ENCODE measurements at regions not wholly inside any gene's neighbourhood (a gene's known extent, or its start where the extent isn't known, plus 50 kb on each side); places are given as distances from the start of the nearest gene placed in this dataset.
A peak's percentile ranks its signal among the peaks of the same experiment; 100 is the strongest.

GRCh38 chr17:53924530-53925455 is 102.1 kb downstream of the KIF2B start:
- no peaks in the 10 kb centered on the region for H3K79me2 ChIP-seq (ENCODE audit: insufficient read depth, low read length)
- H3K27me3 ChIP-seq (ENCODE audit: insufficient read depth, low read length): no peaks in the 10 kb centered on the region
- no peak for DNase-seq (ENCODE audit: low read depth, low spot score)
- no peak overlapping the region for H3K9ac ChIP-seq (ENCODE audit: low read length)
- ChIA-PET RAD21 (ENCODE audit: low non-redundant PET in 1 of 2, low total read pairs in 2 of 2, uncharacterized antibody in 2 of 2, unreplicated experiment in 2 of 2) (no interaction called here), POLR2A (no interaction called here), CTCF (no interaction called here)
- BruUV-seq (replicated peaks): no TSS peak
- H3K36me3 ChIP-seq (ENCODE audit: control insufficient read depth in 1 of 2, insufficient read depth in 2 of 2, low read length in 2 of 2): no peaks in the 10 kb centered on the region; a peak in 1 of 4 replicates
- no peaks in the 10 kb centered on the region for H4K20me1 ChIP-seq (ENCODE audit: insufficient read depth)
- intact Hi-C loops (cut with micrococcal nuclease): no loop called here
- H3K9me2 ChIP-seq (ENCODE audit: insufficient read depth): no peaks in the 10 kb centered on the region
- no peak overlapping the region for H3K4me3 ChIP-seq (replicated peaks in 1 of 2; ENCODE audit: low read depth in 1 of 2, low read length in 2 of 2)
- peaks cover 36 to 42% of the 10 kb centered on the region in 2 experiments; a peak in 2 of 4 replicates for H3K9me3 ChIP-seq (ENCODE audit: control insufficient read depth in 1 of 2, insufficient read depth in 1 of 2, low read depth in 1 of 2, low read length in 2 of 2)
- H3K4me1 ChIP-seq (ENCODE audit: control insufficient read depth in 1 of 2, insufficient read depth in 2 of 2, low read length in 2 of 2): no peaks in the 10 kb centered on the region
- no peak overlapping the region for H3K27ac ChIP-seq (ENCODE audit: low read depth, low read length)
- H2AFZ ChIP-seq (ENCODE audit: low read depth, low read length, poor library complexity, severe bottlenecking): no peak overlapping the region
- TF ChIP-seq TCF7L2 (IDR thresholded peaks at IDR 0.05; ENCODE audit: borderline replicate concordance, extremely low read depth, insufficient read depth, insufficient read length) (peak; percentile 72), ELF1 (IDR thresholded peaks at IDR 0.05; ENCODE audit: borderline replicate concordance, low read depth) (no peak)
- no peak for ATAC-seq
- H3K4me2 ChIP-seq (ENCODE audit: low read length): no peak overlapping the region

GRCh38 chr17:53932386-53932785 is 109.7 kb downstream of the KIF2B start:
- Histone ChIP-seq H3K9me2 (ENCODE audit: insufficient read depth) (no peaks in the 10 kb centered on the region), H3K27ac (ENCODE audit: low read depth, low read length) (no peak overlapping the region), H2AFZ (ENCODE audit: low read depth, low read length, poor library complexity, severe bottlenecking) (no peak overlapping the region), H3K9me3 (ENCODE audit: control insufficient read depth in 1 of 2, insufficient read depth in 1 of 2, low read depth in 1 of 2, low read length in 2 of 2) (peaks cover 45 to 55% of the 10 kb centered on the region in 2 experiments; a peak in 3 of 4 replicates), H3K4me1 (ENCODE audit: control insufficient read depth in 1 of 2, insufficient read depth in 2 of 2, low read length in 2 of 2) (no peaks in the 10 kb centered on the region), H4K20me1 (ENCODE audit: insufficient read depth) (no peaks in the 10 kb centered on the region), H3K9ac (ENCODE audit: low read length) (no peak overlapping the region), H3K4me2 (ENCODE audit: low read length) (no peak overlapping the region), H3K79me2 (ENCODE audit: insufficient read depth, low read length) (no peaks in the 10 kb centered on the region), H3K36me3 (ENCODE audit: control insufficient read depth in 1 of 2, insufficient read depth in 2 of 2, low read length in 2 of 2) (no peaks in the 10 kb centered on the region), H3K27me3 (ENCODE audit: insufficient read depth, low read length) (no peaks in the 10 kb centered on the region), H3K4me3 (replicated peaks in 1 of 2; ENCODE audit: low read depth in 1 of 2, low read length in 2 of 2) (no peak overlapping the region)
- RAD21 ChIA-PET (ENCODE audit: low non-redundant PET in 1 of 2, low total read pairs in 2 of 2, uncharacterized antibody in 2 of 2, unreplicated experiment in 2 of 2): no interaction called here
- intact Hi-C loops (cut with micrococcal nuclease): no loop called here
- ATAC-seq (no peak), DNase-seq (ENCODE audit: low read depth, low spot score) (no peak)
- BruUV-seq (replicated peaks): no TSS peak
- POLR2A ChIA-PET: no interaction called here
- CTCF ChIA-PET: no interaction called here
- TF ChIP-seq EGR1 (IDR thresholded peaks at IDR 0.05; ENCODE audit: low read depth) (no peak), POLR2AphosphoS5 (IDR thresholded peaks at IDR 0.05; ENCODE audit: low read depth, low read length) (no peak), ATF3 (IDR thresholded peaks at IDR 0.05) (no peak), EZH2phosphoT487 (IDR thresholded peaks at IDR 0.05; ENCODE audit: borderline replicate concordance) (no peak), POLR2A (IDR thresholded peaks at IDR 0.05; ENCODE audit: borderline replicate concordance, extremely low read depth, insufficient read depth, insufficient read length) (no peak), SIN3A (IDR thresholded peaks at IDR 0.05; ENCODE audit: low read depth) (no peak), ELF1 (IDR thresholded peaks at IDR 0.05; ENCODE audit: borderline replicate concordance, low read depth) (no peak), MAX (IDR thresholded peaks at IDR 0.05) (no peak), FOSL1 (IDR thresholded peaks at IDR 0.05; ENCODE audit: low read depth) (no peak), ZBTB33 (IDR thresholded peaks at IDR 0.05; ENCODE audit: extremely low read depth, insufficient replicate concordance, low read length) (no peak), SP1 (IDR thresholded peaks at IDR 0.05; ENCODE audit: low read depth) (no peak), CTCF (IDR thresholded peaks at IDR 0.05 in 2 of 3, conservative IDR thresholded peaks at IDR 0.05 in 1 of 3; ENCODE audit: borderline replicate concordance in 1 of 3, insufficient read depth in 1 of 3, low read depth in 2 of 3, low read length in 2 of 3) (no peak), CEBPB (IDR thresholded peaks at IDR 0.05; ENCODE audit: low read depth) (no peak), SRF (IDR thresholded peaks at IDR 0.05; ENCODE audit: low read depth) (no peak), CBX3 (IDR thresholded peaks at IDR 0.05; ENCODE audit: low read depth) (no peak)
